GM21367 (cell line): ENCODE measurements at regions not wholly inside any gene's neighbourhood (a gene's known extent, or its start where the extent isn't known, plus 50 kb on each side); places are given as distances from the start of the nearest gene placed in this dataset.

Experiments
- ATAC-seq: cut with Tn5 transposase; IDR thresholded peaks from one replicate; pipeline ENCODE4 v1.9.1; 2021; ENCODE audit not compliant: unreplicated experiment

DNA sequence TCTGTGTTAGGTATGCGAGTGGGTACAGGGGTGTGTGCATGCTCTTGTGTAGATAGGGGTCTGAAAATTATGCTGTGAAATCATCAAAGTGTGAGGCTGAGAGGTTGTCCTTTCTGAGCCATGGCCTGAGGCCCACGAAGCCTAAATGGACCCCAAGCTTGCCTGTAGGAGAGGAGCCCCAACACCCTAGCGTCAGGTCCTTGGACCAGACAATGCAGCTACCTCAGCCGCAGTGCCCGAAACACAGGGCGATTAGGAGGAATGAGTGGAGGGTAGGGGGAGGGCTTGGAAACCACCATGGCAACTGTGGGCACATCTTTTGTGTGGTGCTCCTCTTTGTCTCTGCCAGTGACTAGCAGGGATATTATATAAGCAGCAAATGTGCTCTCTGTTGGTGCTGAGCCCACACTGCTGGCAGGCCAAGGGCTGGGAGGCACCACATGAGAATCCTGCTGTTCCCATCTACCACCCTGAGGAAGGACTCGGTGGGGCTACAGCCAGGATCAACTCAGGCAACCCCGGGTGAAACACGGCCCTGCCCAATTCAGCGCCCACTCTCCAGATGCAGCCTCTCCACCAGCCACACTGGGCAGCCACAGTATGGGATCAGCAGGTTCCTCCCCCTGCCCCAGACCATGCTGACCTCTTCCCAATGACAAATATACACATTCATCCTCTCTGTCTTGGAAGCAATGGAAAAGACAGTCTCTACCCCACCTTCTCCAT is 84.6 kb upstream of the FSTL4 start:
- ATAC-seq: no peak

DNA sequence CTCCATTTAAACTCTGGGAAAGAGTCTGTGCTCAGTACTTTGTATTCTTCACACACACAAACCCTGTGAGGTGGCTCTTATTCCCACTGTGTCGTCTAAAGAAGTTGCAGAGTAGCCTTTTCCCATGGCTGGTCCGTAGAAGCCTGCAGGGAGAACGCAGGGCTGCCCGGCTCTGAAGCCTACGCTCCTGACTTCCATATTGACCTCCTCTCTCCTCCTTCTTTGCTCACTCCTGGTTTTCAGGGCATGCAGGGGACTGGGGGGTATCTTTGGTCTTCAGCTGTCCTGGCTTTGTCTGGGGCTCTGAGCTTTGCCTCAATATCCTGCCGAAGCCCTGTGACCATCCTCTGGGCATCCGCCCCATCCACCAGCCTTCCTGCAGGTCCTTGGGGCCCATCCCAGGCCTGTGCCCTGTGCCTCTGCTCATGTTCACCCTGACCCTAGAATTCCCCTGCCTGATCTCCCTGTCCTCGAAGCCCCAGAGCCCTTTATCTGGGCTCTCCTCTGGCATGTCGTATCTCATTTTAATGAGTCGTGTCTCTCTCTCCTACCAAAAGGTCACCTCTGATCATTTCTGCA is 83.8 kb upstream of the FSTL4 start:
- ATAC-seq: no peak

DNA sequence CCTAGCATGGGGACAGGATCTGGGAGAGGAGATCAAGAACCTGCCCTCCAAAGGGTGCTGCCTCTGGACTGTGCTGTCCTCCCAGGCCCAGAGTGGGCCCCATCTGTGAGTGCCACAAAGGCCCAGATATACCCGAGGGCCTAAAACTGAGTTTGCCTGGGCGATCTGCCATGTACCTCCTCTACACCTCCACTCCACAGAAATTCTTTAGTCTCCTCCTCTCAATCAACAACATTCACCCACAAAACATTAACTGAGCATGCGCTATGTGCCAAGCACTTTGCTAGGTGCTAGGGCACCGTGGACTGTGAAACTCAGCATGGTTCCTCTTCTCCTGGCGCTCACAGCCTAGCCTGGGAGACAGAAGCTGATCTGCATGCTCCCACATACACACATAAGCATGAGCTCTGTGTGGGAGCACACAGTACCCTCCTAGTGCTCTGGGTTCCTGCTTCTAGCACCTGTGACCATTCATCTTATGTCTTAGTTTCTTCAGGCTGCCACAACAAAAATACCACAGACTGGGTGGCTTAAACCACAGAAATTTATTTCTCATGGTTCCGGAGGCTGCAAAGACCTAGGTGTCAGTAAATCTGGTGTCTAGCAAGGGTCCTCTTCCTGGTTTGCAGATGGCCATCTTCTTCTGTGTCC is 82.0 kb upstream of the FSTL4 start:
- ATAC-seq: no peak

DNA sequence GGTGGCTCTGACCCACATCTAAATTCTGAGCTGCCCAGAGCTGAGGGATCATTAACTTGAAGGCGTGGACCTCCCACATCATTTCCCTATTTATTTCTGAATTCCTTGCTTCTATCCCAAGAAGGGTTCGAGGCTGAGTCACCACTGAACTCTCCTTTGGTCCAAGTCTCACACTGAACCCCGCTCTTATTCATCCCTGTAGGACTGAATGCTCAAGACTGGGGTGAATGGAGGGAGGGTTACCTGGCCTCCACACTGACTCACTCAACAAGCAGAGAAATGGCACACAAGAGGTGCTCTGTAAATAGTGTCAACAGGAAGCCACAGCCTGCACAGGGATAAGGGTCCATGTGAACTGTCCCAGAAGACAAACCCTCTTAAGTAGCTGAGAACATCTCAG is 79.1 kb upstream of the FSTL4 start:
- ATAC-seq: no peak

DNA sequence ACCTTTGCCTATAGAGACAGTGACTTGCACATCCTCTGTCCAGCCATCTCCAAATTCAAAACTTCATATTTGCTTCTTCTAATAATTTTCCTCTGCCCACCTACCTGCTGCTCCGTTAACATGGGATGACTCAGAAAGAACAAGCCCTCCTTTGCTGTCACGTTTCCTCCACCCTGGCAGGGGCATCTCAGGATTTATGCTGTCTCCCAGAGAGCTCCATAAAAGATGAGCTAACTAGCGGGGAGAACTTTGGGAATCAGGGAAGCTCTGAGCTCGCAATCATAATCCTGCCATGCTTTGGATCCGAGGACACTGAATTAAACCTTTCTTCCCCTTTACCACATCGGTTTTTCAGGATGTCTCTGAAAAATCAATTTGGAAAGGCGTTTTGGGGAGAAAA is 78.4 kb upstream of the FSTL4 start:
- no peak for ATAC-seq

DNA sequence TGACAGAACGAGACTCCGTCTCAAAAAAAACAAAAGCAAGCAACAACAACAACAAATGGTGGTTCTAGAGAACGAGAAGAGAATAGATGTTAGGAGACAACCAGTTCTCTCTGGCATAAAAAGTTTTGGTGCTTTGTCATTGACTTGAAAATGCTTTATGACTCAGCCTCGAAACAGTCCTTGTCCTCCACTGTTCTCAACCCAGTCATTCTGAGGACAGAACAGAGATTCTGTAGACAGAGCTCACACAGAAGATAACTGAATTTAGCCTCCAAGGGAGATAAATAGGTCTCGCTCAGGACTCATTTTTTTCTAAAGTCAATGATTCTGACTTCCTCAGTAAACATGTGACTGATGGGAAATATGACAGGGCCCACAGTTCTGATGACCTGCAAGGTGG is 76.0 kb upstream of the FSTL4 start:
- no peak for ATAC-seq

GRCh38 chr5:133687212-133688061 is 75.1 kb upstream of the FSTL4 start:
- no peak for ATAC-seq

GRCh38 chr5:133686566-133686965 is 74.2 kb upstream of the FSTL4 start:
- no peak for ATAC-seq

DNA sequence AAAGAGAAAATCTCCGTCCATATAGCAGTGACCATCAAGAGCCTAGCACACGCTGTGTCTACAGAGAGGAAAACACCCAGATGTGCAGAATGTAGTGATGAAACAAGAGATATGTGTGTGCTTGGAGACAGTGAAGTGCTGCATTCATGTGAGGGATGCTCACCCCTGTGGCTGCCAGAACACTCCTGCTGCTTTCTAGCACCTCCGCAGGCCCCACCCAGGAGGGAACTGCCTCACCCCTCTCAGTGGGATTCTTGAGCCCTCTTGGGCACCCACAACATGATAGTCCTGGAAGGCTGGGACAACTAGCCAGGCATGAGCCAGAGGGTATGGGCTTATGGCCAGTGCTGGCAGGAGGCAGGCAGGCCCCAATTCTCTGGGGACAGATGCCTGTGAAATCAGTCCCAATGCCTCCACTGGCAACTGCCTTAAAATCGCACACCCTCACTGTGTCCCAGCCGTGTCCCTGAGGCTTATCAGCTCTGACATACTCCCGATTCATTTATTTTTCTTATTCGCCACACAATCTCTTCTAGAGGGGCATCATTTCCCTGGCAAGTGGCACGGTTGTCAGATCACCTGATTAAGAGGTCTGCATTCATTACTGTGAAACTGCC is 73.2 kb upstream of the FSTL4 start:
- no peak for ATAC-seq

GRCh38 chr5:133683646-133684596 is 71.6 kb upstream of the FSTL4 start:
- ATAC-seq: no peak

GRCh38 chr5:133682451-133682850 is 70.1 kb upstream of the FSTL4 start:
- ATAC-seq: no peak

DNA sequence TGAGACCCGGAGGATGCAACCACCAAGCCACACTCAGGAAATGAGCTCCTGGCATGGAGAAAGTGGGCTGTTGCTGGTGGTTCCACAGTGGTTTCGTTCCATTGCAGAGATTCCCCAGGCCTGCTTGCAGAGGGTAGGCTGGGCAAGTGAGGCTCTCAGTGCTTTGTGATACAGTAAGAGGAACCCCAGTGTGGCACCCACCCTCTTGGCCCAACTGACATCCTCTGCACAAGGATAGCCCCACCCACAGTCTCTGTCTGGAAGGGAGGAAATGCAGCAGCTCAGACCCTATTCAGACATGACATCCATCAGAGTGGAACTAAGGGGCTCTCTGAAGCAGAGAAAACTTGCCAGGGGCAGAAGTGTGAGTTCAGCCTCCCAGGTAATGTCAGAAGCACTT is 69.6 kb upstream of the FSTL4 start:
- ATAC-seq: no peak

- no peak for ATAC-seq
Measured at GRCh38 chr5:133680830-133681565, 68.7 kb upstream of the FSTL4 start.

GRCh38 chr5:133679534-133679933 is 67.2 kb upstream of the FSTL4 start:
- ATAC-seq: no peak

DNA sequence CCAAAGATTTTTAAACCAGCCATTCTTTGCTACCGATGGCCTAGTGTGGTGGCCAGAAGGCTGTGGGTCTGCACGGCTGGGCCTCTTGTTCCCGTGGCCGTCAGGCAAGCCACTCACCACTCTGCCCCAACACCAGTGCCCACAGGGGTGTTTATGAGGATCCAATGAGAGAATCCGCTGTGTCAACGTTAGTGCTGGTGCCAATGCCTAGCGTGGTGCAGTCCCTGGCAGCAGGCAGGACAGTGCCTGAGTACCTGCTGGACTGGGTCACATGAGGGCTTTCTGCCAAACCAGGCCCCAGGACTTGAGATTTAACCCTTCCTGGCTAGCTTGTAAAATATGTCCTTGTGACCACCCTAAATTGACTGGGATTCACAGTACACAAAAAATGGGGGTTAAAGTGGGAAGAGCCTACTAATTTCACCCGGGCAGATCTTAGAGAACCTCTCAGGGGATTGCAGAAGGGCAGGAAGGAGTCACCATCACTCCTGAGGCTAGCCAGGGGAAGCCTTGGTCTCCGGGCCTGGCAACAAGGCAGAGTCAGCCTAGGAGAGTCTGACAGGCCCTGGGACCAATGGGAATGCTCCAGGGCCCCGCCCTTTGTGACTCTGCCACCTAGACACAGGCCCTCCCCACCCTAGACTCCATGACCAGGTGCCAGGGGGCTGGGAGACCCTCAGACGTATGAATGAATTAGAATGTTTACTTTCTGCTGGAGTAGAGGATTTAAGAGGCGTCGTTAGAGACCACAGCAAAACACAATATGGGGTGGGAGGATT is 63.2 kb upstream of the FSTL4 start:
- no peak for ATAC-seq

DNA sequence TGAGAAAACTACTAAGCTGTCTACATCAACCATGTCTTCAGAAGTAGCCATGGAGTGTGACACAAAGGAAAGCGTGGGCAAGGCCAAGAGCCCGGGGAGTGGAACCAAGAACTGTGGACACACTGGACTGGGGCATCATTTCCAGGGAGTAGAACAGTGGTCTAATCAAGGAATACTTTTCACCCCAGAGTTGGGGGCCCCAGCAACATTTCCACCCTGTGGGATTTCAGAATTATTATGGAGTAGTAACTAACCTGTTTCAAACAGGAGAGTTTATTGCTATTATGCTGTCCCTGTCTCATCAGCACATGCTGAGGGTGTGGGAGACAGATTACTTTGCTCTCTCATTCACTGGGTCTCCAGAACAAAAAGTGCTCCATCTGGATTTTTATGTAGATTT is 58.0 kb upstream of the FSTL4 start:
- no peak for ATAC-seq

GRCh38 chr5:133669472-133669871 is 57.1 kb upstream of the FSTL4 start:
- ATAC-seq: no peak

DNA sequence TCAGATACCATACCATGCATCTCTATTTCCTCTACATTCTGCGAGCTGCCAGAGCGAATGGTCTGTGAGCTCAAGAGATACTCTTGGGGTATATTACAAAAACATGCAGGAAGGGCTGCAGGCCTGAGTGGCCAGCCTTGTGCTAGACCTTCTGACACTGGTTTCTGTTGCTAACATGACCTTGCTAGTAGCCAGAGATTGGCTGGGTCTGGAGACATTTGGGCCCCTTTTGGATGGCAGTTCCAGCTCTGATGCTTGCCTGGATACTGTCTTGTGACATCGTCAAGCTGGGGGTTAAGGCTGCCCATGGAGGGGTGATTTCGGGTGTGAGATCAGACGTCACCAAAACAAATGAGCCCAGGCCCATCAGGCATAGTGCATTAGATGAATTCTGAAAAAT is 56.1 kb upstream of the FSTL4 start:
- no peak for ATAC-seq

DNA sequence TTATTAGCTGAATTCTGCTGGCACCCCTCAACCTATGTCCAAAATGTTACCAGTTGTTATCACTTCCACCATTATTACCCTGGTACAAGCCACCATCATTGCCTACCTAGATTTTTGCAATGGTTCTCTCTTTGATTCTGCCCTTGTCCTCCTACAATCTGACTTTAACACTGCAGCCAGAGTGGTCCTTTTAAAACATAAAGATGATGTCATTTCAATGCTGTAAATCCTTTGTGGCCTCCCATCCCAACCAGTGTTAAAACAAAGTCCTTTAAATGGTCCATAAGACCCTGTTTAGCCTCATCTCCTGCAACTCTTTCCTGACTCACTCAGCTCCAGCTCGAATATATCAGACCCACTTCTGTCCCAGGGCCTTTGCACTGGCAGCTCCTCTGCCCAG is 54.9 kb upstream of the FSTL4 start:
- ATAC-seq: no peak
